GM19467 (cell line): ENCODE measurements at regions not wholly inside any gene's neighbourhood (a gene's known extent, or its start where the extent isn't known, plus 50 kb on each side); places are given as distances from the start of the nearest gene placed in this dataset.
"Not testable (repeated sequence)": the region's sequence is repeated elsewhere in the genome, so short reads cannot be mapped to it uniquely, and the experiment has no call there.

Experiments
- ATAC-seq: cut with Tn5 transposase; IDR thresholded peaks from one replicate; pipeline ENCODE4 v1.9.1; 2021; ENCODE audit warnings: mild to moderate bottlenecking, moderate library complexity; ENCODE audit not compliant: unreplicated experiment

DNA sequence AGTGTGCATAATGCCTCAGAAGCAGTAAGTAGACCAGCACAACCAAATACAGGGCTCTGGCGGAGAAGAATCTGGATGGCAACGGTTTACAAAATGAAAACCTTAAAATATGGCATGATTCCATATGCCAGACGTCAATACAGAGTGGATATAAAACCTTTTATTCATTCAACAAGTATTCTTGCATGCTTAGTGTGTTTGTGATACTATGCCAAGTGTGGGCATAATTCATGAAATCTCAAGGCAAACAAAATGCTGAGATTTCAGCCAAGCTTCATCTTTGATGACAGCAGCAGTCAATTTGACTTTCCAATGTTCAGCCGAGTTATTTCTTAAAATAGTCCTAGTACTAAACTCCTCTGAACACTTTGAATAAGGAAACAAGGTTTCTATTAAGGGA, 119.4 kb downstream of the CD24 start:
- no peak for ATAC-seq

DNA sequence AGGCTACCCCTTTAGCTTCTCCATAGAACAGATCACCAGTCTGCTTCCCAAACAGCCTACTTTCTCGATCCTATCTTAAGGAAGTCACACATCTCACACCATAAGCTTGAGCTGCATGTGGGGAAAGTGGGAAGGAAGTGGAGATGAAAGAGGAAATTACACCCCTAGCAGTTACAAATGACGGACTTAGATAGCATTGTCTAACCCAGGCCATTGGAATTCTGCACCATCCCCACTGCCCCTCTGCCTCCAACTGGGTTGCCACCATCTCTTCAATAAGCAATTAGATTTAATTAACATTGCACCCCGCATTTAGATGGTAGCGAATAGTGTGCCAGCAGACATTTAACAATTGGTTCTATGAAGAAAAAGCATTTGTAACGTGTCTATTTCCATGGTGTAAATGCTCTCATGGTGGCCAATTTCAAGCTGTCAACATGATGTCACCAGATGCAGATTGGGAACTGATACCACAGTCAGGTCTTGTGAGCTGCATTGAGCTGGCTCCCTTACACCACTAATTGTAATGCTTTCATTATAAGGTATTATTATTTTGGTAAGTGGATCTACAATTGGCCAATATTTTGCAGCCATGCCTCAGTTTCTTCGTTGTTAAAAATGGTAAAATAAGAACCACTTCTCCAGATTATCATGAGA, 124.7 kb downstream of the CD24 start:
- ATAC-seq: no peak

DNA sequence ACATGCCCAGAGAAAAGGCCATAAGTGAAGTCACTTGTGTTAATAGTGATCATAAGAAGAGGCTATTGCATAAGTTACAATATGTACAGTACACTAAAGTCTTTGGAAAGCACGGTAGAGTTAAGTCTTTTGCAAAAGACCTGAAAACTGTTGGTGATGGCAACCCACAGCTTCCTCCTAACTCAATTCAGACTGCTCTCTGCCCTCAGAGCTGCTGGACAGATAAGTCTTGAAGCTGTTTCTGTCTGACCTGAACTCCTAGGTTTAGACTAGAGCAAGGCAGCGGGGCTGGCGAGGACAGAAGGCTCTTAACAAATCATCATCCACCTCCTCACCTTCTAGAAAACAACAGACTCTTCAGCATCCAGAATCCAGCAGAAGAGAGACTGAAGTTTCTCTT, 125.4 kb downstream of the CD24 start:
- no peak for ATAC-seq

DNA sequence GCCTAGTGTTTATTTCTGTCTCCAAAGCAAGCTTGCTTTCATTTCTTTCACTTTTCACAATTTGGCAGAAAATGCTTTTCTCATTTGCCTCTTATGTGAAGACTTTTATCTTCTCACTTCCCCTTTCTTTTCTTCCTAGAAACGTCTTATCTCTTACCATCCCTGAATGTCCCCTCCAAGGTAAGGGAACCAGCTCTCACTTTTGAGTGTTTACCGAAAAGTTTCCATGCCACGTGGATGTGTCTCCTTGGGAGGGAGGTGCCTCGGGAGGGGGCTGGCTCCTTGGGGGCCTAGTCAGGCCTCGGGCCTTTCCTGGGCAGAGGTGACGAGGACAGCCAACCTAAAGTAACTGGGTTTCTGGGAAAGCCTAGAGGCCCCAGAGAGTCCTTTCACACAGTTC, 127.4 kb downstream of the CD24 start:
- ATAC-seq: no peak

DNA sequence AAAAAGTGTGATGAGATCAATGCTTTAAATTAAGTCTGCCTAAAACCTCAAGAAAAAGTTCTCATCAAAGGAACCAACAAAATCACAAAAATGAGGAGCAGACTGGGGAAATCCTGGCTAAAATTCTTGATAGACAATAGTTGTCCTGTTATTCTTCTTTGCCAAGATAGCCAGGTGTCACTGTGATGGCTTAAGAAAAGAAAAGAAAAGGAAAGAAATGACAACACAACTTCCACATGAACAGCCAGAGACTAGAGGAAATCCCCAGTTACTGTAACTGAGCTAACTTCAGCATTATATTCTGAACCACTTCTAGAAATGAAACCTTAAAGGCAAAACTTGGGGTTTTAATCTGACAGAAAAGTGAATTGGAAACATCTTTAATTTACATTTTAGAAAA, 129.6 kb downstream of the CD24 start:
- peak; percentile 45 for ATAC-seq

DNA sequence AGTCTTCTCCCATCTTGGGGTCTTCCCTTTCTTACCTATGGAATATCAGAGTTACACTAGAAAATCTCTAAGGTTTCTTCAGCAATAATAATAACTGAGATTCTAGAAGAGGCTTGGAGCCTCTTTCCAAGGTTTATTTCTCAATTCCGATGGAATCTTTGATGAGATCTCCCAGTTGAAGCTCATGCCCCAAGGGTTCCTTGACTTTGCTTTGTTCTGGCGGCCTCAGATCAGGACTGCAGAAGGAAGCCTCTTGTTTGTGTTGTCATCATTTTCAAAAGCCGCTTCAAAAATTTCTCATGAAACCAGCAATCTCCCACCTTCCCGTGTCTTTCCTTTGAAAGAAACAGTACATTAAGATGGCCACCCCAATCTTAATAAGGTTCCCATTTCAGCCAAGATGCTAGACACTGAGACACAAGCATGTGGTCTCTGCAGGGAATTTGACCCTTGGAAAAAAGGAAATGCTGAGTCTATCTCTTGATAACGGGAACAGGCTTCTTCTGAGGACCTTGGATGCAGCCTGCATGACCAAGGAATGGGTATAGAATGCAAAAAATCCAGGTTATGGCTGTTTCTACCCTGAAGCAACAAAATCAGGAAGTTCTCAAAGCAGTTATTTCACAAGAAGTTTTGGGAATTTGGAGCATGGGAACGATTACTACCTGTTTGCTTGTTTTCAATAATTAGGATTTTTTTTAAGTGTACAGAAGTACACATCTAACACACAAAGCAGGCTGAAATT, 141.6 kb downstream of the CD24 start:
- no peak for ATAC-seq

DNA sequence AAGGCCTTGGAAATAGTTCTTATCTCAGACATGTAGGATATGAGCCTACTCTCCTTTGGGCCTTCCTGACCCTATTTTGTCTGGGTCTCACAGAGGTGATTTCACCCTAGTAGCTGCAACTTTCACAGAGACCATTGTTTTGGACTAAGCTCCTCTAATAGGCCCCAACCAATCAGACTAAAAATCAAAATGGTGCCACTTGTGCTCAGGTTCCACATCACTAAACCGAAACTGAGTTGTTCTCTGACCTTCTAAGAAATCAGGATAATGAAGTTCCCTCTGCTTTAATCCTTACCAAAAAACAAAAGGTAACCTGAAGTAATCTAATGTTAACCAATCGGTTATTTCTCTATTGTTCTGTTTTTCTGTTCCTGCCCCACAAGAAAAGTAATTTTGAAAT, 143.6 kb downstream of the CD24 start:
- no peak for ATAC-seq

DNA sequence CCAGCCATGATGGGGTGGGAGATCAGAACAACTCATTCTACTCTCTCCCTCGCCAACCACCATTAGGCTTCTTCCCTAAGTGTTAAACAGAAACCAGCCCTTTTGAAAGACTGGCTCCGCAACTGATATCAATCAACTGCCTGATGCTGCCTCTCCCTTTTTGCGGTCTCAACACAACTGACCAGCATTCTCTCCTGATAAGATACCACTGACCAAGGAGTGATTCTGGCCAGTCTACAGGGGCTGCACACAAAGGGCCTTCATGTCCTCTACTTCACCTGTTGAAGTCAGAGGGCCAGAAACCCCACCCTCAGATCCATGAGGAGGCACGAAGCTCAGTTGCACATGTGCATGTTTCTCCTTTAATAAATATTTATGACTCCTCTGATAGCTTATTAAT, 145.1 kb downstream of the CD24 start:
- ATAC-seq: no peak

DNA sequence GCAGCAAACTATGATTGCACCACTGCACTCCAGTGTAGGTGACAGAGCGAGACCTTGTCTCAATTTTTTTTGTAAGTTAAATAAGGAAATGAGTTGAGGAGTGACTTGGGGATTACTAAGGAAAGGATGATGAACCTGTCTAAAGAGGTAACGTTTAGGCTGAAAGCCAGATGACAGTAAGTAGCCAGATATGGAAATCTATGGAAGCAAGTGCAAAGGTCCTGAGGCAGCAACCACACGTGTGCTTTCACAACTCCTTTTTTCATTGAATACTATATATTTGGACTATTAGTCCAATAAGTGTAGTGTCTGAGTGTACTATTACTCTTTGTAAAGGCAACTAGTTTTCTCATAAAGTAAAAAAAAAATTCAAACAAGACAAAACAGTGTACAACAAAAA, 147.4 kb downstream of the CD24 start:
- ATAC-seq: no peak

DNA sequence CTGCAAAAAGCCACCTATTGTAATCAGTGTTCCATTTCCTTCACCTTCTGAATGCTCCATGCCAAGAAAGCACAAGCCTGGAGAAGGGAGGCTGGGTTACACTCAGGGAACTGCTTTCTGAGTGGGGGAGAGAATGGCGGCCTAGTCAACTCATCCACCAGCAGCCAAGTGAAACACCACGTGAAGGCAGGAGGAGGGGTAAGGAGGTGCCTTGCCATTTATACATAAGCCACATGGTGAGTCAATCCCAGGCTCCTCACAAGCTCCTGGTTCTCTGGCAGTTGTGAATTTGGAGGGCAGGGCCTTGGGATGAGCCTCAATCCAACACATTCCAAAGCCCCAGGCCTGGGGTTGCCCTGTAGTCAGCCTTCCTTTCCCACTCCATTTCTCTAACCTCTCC, 149.4 kb downstream of the CD24 start:
- ATAC-seq: no peak

DNA sequence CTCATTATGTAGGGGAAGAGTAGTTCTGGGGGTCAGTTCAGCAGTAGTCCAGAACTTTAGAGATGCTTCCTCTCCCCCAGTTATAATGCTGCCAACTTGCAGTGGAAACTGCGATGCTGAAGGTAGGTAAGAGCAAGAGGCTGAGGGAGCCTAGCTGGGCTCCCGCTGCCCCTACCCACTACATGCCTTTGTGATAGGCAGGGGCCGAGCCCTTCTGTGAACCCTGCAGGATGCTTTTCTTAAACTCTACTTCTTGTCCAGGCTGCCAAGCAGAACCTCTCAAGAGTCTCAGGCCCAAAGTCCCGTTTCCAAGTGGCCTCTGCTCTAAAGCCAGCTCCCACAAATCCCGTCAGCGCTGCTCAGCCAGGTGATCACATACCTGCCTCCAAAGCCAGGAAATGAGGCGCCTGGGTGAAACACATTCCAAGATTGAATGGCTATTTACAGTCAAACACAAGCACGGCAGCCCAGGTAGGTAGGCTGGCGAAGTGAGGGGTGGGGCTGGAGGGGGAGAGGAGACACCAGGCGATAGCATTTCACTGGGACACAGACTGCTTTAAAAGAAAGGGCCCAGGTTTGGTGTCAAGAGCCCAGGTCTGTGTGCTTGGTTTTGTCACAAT, 150.7 kb downstream of the CD24 start:
- no peak for ATAC-seq

DNA sequence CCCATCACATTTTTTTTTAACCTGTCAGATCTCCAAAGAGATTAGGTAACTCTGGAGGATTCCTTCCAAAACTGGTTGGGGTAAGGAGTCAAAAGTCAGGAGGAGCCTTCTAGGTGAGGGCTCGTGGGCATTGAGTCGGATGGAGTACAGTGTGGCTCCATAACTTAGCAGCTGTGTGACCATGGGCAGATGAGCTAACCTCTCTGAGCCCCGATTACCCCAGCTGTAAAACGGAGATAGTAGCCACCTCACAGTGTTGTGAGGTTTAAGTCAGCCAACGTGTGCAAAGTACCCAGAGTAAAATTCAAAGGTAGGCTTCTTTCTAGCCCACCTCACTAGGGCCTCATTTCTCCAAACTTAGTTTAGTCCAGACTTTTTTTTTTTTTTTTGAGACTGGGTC, 151.5 kb downstream of the CD24 start:
- ATAC-seq: no peak

DNA sequence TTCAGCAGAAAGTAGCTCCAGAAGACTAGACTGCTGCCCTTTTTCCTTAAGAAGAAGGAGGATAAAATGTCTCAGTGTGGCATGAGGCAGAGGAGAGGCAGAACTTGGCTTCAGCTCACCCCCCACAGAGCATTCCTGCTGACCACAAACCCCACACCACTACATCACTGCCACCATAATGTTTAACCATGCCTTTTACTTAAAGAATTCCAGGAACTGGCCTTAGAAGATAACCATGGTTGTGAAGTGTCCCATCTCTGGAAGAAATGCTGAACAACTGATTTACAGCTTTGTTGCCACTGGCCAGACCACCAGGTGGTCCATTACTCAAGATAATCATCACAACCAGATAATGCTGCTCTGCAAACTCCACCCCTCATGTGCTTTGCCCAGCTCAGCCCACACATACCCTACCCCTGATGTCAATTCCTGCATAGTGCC, 154.1 kb downstream of the CD24 start:
- ATAC-seq: no peak

DNA sequence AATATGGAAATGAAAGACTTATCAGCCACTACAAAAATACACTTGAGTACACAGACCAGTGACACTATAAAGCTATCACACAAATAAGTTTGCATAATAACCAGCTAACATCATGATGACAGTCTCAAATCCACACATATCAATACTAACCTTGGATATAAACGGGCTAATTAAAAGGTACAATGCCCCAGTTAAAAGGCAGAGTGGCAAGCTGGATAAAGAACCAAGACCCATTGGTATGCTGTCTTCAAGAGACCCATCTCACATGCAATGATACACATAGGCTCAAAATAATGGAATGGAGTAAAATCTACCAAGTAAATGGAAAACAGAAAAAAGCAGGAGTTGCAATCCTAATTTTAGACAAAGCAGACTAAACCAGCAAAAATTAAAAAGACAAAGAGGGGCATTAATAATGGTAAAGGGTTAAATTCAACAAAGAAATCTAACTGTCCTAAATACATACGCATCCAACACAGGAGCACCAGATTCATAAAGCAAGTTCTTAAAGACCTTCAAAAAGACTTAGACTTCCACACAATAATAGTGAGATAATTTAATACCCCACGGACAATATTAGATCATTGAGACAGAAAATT, 163.3 kb downstream of the CD24 start:
- ATAC-seq: no peak

DNA sequence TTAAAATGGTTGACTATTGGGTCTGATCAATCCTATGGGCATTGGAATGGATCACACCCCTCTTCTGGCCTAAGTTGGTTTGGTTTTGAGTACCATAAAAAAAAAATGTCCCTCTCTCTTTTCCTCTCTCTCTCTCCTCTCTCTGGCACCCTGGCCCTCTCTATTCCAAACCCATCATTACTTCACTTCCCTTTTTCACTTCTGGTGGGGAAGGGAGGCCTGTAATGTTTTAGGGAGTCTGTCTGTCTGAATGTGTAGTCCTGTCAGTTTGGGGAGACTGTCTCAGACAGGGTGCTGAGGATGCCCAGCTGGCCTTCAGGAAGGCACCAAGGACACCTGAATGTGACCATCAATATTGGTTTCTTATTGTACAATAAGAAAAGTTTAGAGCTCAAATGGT, 165.8 kb downstream of the CD24 start:
- ATAC-seq: no peak

DNA sequence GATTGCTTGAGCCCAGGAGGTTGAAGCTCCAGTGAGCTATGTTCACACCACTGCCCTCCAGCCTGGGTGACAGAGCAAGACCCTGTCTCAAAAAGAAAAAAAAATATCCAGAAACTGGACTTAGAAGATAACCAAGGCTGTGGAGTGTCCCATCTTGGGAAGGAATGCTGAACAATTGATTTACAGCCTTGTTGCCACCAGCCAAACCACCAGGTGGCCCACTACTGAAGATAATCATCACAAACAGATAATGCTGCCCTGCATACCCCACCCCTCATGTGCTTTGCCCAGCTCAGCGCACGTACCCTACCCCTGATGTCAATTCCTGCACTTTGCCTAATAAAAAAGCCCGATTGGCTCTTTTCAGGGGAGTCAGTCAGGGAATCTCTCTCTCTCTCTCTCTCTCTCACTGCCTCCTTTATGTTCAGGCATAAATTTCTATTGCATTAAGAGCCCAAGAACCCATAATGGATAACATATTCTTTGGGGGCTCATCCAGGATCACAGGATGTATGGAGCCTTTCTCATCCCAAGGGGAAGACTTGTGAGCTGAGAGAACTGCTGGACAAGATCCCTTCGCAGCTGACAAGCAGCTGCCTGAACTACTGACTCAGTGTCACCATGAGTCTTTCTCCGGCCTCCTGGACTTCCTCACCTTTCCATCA, 166.4 kb downstream of the CD24 start:
- no peak for ATAC-seq

DNA sequence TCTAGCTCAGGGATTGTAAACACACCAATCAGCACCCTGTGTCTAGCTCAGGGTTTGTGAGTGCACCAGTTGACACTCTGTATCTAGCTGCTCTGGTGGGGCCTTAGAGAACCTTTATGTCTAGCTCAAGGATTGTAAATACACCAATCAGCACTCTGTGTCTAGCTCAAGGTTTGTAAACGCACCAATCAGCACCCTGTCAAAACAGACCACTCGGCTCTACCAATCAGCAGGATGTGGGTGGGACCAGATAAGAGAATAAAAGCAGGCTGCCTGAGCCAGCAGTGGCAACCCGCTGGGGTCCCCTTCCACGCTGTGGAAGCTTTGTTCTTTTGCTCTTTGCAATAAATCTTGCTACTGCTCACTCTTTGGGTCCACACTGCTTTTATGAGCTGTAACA, 168.3 kb downstream of the CD24 start:
- ATAC-seq: not testable (repeated sequence)

DNA sequence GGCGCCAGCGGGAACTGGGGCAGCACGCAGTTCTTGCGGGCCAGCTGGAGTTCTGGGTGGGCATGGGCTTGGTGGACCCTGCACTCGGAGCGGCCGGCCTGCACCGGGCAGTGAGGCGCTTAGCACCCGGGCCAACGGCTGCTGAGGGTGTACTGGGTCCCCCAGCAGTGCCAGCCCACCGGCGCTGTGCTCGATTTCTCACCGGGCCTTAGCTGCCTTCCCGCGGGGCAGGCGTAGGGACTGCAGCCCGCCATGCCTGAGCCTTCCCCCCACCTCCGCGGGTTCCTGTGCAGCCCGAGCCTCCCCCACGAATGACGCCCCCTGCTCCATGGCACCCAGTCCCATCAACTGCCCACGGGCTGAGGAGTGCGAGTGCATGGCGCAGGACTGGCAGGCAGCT, 168.8 kb downstream of the CD24 start:
- no peak for ATAC-seq

DNA sequence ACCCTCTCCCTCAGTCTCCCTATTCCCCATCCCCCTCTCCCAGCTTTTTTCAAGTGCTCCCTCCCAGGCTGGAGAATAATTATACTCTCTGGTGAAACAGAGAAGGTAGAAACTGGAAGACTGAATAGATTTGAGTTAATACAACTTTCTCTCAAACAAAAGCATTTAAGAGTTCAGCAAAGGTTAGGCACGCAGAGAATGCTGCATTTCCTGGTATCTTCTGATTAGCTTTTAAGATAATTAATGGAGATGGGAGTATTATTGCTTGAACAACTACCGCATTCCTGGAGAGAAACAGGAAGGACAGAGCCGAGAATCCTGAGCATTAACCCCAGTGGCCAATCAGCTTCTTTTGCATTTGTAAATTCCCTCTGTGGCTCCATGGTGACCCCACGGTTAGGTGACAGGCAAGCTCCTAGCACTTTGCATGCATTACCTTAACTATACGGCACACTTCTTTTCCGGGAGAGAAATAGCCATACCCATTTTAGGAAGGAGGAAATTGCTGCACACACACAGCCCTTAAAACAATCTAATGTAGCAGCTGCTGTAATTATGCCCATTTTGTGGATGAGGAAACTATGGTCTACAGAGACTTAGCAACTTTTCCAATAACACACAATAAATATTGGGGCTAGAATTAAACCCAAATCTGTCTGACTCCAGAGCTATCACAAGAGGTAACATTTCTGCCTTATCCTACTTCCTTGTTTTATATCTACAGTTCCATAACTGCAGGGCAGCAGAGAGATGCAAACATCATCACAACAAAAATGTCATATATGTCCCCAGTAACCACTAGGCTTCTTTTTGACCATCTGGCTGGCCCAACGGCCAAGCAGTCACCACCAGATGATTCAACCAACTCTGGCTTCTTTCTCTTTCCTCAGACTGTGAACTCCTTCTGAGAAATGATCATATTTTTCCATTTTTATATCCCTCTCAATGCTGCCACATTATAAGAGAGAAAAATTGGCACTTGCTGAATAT, 169.9 kb downstream of the CD24 start:
- ATAC-seq: no peak

DNA sequence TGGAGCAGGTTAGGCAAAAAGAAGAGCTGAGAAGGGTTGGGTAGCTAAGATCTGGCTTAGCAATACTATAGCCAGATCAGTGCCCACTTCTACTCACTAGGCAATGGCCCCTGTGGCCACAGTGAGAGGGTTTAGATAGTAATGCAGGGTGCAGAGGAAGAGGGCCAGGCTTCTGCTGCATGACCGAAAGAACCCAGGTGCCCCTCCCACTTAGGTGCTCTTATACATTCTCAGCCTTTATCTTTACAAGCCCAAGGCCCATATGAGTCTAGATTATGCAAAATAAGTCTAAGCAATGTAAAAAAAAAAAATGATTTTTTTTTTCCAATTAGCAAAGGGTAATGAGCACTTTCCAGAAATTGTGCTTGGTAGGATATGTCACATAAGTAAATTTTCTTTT, 171.3 kb downstream of the CD24 start:
- ATAC-seq: no peak
